NCI-H460 (cell line): ENCODE measurements at regions not wholly inside any gene's neighbourhood (a gene's known extent, or its start where the extent isn't known, plus 50 kb on each side); places are given as distances from the start of the nearest gene placed in this dataset.
"Not testable (repeated sequence)": the region's sequence is repeated elsewhere in the genome, so short reads cannot be mapped to it uniquely, and the experiment has no call there.

ENCODE experiments used
- DNase-seq: peaks from one replicate; pipeline ENCODE4 v3.0.0-alpha.2; 2016; ENCODE audit warnings: low read depth; ENCODE audit errors: extremely low read depth

DNA sequence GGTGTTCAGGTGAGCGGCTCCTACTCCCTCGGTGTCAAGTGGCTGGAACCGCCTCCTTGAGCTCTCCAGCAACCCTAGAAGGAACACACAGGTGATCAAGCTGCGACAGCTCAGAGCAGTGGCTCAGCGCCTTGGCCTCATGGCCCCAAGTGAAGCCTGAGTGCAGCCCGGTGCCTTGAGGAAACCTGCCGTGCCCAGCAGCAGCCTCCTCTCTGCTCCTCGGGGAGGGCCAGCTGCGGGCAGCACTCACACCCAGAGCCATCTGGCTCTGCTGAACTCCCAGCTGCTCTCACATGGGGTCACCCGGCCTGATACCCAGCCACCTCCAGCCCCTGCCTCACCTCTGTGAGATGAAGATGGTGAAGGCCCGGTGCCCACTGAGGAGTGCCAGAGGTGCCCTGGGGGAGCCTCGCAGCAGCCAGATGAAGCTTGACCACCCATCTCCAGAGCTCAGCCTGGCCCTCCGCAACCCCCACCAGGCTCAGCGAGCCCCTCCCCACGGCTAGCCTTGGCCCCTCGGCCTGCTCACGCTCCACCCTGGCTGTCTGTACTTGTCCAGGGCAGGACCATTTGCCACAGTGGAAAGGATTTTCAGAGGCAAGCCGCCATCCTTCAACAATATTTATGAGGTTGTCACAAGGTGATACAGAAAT, 70.6 kb upstream of the RAB6C start:
- no peak for DNase-seq

DNA sequence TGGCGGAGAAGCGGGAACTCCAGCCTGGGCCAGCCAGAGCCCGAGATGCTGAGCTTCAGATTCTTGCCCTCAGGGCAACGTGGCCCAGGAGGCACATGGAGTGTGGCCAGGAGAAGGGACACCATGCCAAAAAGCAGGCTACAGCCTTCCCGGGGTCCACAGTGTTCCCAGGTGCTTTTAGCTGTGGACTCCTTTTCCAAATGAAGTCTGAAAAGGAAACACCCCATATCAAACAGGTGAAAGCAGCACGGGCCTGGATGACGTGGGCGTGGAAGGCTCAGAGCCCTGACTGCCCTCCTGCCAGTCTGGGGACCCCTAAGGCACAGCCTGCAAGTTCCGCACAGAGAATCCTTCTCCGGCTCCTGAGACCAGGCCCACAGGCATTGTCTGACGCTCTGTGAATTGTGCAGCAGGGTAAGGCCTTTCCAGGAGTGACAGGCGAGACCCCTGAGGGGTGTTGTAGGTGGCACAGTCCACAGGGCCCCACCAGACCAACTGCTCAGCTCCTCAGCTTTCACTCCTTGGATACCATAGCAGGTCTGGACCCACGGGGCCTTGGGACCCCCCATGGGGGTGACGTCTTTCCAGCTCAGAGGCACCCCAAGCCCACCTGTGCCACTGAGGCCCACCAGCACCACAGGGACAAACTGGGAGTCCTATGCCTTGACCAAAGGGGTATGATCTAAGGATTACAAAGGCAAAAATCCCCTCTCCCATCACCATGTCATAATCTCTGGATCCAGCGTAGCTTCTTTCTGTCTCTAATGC, 69.6 kb upstream of the RAB6C start:
- DNase-seq: no peak

DNA sequence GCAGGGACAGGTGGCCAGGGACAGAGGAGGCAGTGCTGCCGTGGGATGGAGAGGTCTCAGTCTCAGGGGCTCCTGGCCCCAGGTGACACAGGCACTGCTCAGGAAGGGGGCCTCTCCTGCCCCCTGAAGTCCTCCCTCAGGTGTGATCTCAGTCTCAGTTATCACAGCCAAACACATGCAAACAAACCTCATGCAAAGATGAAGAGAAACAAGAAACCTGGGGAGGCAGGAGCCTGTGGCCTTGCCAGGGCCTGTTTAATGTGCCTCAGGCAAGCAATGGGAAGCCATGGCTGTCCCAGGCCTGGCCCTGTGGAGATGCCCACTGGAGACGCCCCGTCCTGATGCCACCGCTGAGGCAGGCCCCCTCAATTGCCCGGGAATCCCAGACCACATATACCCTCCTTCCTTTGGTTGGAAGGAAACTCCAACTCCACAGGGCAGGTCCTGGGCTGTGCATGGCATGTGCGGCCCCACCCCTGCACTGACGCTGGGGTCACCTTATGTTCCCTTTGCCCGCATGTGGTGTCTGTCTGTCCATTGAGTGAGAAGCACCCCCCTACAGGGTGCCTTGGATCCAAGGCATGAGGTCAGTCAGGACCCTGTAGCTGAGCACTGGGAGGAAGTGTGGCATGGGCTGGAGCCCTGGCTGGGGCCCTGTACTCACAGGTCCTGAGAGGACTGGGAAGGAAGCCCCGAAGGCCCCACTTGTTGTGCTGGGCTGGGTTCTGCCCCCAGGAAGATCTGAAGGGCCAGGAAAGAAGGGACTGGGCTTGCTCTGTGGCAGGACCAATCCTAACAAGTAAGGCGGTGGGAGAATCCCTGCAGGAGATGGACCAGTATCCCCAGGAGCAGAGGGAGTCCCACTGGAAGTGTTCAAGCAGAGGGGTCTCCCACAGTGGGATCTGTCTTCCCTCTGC, 68.8 kb upstream of the RAB6C start:
- no peak for DNase-seq

DNA sequence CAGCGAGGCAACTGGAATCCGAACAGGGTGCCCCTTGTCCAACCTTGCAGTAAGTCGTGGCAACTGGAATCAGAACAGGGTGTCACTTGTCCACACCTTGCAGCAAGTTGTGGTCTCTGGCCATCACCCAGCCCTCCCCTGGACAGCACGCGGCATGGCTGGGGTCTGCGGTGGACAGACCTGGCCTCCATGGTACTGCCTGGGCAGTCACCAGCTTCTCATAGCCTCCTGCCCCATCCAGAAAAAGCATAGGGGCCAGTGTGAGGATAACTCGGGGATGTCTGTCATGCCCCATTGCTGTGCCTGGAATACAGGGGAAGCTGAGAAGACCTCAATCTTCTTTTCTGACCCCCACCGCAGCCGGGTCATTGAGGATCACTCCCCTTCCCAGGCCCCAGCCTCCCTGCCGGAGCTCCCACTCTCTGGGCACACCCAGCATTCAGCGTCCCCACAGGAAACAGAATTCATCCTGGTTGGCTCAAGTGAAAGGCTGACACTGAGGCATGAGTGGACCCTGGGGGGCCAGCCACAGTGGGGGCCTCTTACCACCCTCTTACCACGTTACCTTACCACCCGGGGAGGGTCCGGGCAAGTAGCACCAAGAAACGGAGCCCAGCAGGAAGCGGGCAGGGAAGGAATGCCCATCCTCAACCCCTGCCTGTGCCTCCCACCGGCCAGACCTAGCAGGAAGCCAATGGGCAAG, 68.0 kb upstream of the RAB6C start:
- no peak for DNase-seq

DNA sequence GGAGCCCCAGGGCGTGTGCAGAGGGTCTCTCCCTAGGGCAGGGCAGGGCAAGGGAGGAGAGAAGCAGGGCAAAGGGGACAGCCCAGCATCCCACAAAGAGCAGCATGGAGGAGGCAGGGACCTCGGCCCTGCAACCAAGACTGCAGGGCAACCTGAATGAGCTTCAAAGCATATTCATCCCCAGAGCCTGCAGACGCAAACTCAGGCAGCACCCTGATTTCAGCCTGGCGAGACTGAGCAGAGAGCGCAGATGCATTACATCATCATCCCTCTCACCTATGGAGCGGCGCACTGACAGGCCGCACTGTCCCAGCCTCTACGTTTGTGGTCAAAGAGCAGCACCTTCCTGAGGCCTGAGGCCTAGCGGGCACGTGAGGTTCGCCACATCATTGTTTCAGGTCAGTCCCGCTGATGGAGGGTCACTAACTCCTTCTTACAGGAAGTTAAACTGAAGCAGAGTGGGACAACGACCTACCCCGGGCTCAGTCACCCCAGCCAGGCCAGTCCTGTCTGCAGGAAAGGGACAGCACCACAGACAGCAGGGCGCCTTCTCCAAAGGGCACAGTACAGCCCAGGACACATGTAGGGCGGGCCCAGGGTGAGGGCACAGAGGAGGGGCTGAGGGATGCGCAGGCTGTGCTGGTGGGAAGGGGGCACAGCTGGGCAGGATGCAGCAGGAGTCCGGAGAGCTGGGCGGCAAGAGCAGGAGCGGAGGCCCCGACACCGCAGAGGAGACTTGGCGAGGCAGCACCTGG, 67.2 kb upstream of the RAB6C start:
- no peak for DNase-seq

DNA sequence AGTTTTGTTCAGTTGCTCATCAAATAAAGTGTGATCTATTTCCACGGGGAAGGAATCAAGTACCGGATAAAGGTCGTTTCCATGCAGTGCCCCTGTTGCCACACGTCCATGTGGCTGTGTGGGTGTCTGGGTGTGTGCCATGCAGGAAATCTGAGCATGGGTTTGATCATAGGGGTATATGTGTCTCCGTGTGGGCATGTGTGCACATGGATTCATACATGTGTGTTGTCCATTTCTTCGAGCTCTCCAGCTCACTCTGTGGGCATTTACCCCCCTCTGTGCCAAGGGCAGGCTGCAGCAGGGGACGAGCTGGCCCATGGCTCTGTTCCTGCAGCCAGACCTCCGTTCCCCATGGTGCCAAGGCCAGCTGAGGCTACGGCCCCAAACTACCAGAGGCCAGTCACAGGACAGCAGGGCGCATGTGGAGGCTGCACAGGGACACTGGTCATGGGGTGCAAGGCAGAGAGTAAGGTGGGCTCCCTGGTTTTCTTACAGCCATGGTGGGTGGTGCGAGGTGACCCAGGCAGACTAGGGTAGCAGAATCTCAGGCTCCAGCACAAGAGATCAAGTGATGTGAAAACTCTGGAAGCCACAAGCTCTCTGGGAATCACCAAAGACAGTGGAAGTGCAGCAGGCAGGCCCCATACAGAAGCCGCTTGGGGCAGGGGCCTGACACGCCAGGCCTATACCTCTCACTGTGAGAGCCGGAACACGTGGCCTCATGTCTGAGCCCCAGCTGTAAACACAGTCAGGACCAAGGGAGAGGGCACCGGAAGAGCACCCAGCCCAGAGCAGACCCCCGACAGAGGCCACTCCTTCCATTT, 66.4 kb upstream of the RAB6C start:
- no peak for DNase-seq

DNA sequence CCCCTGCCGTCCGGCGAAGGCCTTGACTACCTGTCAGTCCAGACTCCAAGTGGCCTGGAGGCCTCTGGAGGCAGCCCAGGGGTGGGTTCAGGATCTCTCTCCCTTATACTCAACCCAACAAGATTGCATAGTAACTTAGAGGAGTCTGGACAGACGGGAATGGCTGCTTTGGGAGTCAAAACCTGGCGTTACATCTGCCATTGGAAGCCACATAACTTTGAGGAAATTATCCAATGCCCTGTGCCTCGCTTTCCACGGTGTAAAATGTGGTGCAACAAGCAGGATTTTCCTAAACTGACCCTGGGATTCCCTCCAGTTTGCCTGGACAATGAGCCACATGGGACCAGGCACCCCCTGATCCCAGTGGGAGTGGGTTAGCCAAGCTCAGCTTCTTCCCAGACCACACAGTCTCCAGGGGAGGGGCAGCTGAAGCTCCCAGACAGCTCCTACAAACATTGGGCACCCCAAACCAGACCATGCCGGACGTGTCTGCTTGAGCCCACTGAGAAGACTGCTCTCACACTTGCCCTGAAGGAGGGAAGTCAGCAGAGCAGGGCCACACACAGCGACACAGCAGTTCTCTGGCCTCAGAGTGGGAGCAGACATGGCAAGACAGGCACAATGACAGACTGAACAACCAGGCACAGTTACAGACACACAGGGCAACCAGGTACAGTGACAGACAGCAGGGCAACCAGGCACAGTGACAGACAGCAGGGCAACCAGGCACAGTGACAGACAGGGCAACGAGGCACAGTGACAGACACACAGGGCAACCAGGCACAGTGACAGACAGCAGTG, 65.6 kb upstream of the RAB6C start:
- no peak for DNase-seq

DNA sequence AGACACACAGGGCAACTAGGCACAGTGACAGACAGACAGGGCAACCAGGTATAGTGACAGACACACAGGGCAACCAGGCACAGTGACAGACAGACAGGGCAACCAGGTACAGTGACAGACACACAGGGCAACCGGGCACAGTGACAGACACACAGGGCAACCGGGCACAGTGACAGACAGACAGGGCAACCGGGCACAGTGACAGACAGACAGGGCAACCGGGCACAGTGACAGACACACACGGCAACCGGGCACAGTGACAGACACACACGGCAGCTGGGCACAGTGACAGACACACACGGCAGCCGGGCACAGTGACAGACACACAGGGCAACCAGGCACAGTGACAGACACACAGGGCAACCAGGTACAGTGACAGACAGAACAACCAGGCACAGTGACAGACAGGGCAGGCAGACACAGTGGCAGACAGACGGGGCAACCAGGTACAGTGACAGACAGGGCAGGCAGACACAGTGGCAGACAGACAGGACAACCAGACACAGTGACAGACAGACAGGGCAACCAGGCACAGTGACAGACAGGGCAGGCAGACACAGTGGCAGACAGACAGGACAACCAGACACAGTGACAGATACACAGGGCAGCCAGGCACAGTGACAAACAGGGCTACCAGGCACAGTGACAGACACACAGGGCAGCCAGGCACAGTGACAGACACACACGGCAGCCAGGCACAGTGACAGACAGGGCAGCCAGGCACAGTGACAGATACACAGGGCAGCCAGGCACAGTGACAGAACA, 64.7 kb upstream of the RAB6C start:
- no peak for DNase-seq

DNA sequence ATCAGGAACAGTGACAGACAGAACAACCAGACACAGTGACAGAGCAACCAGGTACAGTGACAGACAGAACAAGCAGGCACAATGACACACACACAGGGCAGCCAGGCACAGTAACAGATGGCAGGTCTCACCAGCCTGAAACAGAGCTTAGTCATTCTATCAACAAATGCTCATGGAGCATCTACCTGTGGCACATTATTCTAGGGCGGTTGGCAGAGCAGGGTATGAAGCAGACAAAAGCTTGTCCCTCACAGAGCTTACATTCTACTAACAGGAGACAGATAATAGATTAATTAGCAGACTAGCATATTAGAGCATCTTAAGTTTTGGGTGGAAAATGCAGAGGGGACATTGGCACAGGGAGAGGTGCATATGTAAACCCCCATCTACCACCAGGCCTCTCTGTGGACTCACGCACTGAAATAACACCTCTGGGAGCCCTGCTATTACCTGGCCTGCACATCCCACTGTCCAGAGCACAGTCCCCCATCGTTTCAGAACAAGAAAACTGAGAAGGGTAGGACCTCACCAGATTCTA, 64.1 kb upstream of the RAB6C start:
- DNase-seq: no peak

DNA sequence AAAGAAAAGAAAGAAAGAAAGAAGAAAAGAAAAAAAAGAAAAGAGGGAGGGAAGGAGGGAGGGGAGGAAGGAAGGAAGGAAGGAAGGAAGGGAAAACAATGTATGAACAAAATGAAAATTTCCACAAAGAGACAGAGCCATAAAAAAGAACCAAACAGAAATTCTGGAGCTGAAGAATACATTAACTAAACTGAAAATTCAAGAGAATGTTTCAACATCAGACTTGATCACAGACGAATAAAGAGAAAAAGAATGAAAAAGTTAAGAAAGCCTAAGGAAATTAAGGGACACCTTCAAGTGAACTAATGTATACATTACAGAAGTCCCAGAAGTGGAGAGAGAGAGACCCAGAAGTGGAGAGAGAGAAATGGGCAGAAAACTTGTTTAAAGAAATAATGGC, 60.9 kb upstream of the RAB6C start:
- no peak for DNase-seq

DNA sequence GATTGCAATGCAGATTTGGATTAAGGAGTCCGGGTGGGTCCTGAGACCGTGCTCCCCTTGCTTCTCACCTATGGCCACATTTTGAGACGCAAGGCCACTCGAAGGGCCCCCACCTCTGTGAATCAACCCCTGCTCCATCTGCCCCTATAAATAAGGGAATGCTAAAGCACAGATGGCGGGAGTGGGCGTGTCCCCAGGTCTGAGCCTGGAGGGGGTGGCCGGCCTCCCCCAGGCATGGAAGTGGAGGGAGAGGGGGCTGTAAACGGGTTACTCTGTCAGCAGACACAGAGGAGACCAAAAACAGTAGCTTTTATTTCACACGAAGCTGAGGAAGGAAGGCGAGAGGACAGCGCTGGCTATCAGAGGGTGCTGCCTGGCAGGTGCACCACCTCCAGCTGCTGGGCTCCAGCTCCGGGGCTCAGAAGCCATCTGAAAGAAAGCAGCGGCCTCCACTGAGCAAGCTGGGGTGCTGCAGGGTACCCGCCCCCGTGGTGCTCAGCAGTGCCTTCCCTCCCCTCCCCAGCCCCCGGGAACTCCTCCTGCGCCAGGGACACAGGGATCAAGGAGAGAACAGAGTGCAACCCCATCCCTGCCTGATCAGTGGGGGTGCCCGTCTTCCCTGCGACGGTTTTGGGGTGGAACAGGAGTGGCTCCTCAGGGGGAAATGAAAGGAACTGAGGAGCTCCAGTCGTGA, 56.7 kb upstream of the RAB6C start:
- DNase-seq: no peak

DNA sequence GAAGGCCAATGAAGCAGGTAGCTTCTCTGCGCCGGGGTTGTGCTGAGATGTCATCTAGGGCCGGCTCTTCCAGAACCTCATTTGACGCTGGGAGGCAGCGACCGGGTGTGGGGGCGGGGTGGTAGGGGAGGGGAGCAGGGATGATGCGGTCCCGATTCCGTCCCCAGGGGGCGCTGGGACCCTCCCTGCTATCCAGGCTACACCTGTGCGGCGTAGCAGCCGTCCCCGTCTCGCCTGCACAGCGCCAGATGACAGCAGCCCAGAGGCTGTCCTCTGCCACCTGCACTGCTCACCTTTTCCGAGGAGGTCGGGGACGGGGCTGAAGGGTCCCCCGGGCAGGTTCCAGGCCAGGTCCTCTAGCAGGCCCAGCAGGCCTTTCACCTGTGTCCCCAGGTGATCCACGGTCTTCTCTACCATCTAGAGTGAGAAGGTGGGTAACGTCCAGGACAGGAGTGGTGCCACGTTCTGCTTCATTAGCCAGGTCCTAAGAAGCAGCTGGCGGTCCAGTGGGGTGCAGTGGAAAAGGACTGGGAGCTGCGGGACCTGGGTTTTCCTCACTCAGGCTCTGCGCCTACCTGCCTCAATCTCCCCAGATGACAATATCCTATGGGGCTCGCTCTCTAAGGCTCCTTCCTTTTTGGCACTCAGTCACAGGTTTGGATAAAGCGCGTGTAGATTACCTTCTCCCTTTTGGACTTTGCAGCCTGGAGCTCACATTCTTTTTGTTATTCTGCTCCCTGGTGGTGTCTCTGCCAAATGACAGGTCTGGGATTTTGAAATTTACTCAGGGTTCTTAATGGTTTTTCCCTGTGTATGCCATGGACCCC, 56.0 kb upstream of the RAB6C start:
- DNase-seq: peak; percentile 59

DNA sequence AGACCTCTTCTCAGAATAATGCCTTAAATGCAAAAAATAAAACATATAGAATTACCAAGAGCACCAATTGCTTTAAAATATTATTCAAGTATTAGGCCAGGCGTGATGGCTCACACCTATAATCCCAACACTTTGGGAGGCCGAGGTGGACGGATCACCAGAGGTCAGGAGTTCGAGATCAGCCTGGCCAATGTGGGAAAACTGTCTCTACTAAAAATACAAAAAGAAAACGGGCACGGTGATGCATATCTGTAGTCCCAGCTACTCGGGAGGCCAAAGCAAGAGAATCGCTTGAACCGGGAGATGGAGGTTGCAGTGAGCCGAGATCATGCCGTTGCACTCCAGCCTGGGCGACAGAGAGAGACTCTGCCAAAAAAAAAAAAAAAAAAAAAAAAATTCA, 55.4 kb upstream of the RAB6C start:
- not testable (repeated sequence) for DNase-seq

DNA sequence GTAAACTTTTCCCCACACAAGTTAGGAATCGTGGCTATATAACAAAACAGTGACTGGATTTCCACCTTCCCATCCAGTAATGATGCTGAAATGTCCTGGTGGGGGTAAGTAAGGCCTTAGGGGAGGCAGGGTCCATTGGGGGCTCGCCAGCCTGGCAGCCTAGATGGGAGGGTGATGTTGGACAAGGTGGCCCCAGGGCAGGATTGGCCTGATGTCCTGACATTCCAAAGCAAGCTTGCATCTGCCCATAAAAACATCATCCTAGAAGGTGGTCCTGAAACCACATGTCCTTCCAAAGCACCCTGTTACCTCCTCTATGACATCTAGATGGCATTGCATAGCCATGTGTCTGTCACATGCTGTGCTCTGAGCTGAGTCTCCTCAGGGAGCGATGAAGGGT, 54.1 kb upstream of the RAB6C start:
- DNase-seq: no peak

DNA sequence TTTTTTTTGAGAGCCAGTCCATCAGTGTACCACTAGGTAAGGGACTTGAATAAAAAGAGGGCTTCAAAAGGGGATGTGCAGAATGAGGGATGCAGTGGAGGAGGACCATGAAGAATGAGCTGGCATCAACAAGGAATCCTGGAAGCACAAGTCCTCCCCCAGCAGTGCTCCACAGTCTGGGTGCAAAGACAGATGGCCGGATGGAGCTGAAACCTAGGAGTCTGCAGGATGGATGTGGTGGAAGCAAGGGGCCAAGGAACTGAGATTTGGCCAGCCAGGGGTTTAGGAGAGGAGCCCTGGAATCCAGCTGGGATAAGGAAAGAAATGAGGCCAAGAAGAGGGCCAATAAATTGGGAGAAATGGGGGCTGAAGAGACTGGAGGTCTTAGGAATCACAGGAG, 51.8 kb upstream of the RAB6C start:
- DNase-seq: no peak
